Neuronal stem cell (in vitro differentiated cells): ENCODE measurements at regions not wholly inside any gene's neighbourhood (a gene's known extent, or its start where the extent isn't known, plus 50 kb on each side); places are given as distances from the start of the nearest gene placed in this dataset.
A peak's percentile ranks its signal among the peaks of the same experiment; 100 is the strongest.
"Not testable (repeated sequence)": the region's sequence is repeated elsewhere in the genome, so short reads cannot be mapped to it uniquely, and the experiment has no call there.

Experiments used
- DNase-seq: peaks from one replicate; pipeline ENCODE4 v3.0.0-alpha.2; 2013; ENCODE audit warnings: low spot score
- H2AFZ ChIP-seq: one replicate; pipeline ENCODE4 v1.6.1; 2013; ENCODE audit warnings: mild to moderate bottlenecking, low read length, inconsistent platforms
- H2AK5ac ChIP-seq: 2 replicates; pipeline ENCODE4 v1.6.1; 2013; ENCODE audit warnings: low read depth, mild to moderate bottlenecking, inconsistent platforms, low read length, moderate library complexity, mixed read lengths
- H2BK120ac ChIP-seq: 2 replicates; pipeline ENCODE4 v1.6.1; 2013; ENCODE audit warnings: low read depth, mild to moderate bottlenecking, inconsistent platforms, low read length, moderate library complexity, mixed read lengths
- H2BK12ac ChIP-seq: one replicate; pipeline ENCODE4 v1.6.1; 2013; ENCODE audit warnings: low read length, inconsistent platforms
- H2BK15ac ChIP-seq: 2 replicates; pipeline ENCODE4 v1.6.1; 2013; ENCODE audit warnings: mild to moderate bottlenecking, low read length, inconsistent platforms, mixed read lengths
- H2BK5ac ChIP-seq: one replicate; pipeline ENCODE4 v1.6.1; 2013; ENCODE audit warnings: inconsistent platforms, mild to moderate bottlenecking, low read length, moderate library complexity
- H3K14ac ChIP-seq: one replicate; pipeline ENCODE4 v1.6.1; 2013; ENCODE audit warnings: low read length, inconsistent platforms
- H3K18ac ChIP-seq: 2 replicates; pipeline ENCODE4 v1.6.1; 2013; ENCODE audit warnings: low read length, inconsistent platforms
- H3K23ac ChIP-seq: 2 replicates; pipeline ENCODE4 v1.6.1; 2013; ENCODE audit warnings: low read depth, mild to moderate bottlenecking, mixed read lengths, low read length, inconsistent platforms; ENCODE audit not compliant: poor library complexity
- H3K27ac ChIP-seq: replicated peaks from 3 replicates; pipeline ENCODE4 v1.5.1; 2013; ENCODE audit warnings: low read length, inconsistent platforms
- H3K27me3 ChIP-seq, 3 experiments: 2 replicates each; pipeline ENCODE4 v1.6.1; 2013; ENCODE audit warnings: low read length in 3 of 3, mild to moderate bottlenecking in 2 of 3, inconsistent platforms in 1 of 3, low read depth in 1 of 3, mixed read lengths in 1 of 3, moderate library complexity in 1 of 3; ENCODE audit not compliant: control insufficient read depth in 3 of 3, insufficient read depth in 3 of 3
- H3K36me3 ChIP-seq, 2 donors: replicated peaks in 1 of 2; 2 replicates each; pipeline ENCODE4 v1.6.1; 2013; ENCODE audit warnings: low read length in 2 of 2; ENCODE audit not compliant: control insufficient read depth in 2 of 2, insufficient read depth in 2 of 2
- H3K4ac ChIP-seq: 2 replicates; pipeline ENCODE4 v1.6.1; 2013; ENCODE audit warnings: inconsistent platforms, mild to moderate bottlenecking, low read length, moderate library complexity
- H3K4me1 ChIP-seq, 2 donors: 1 replicate in 1 of 2; 2 replicates in 1 of 2; pipeline ENCODE4 v1.6.1; 2013; ENCODE audit warnings: low read length in 2 of 2, low read depth in 1 of 2; ENCODE audit not compliant: control insufficient read depth in 2 of 2, insufficient read depth in 1 of 2
- H3K4me2 ChIP-seq: one replicate; pipeline ENCODE4 v1.6.1; 2013; ENCODE audit warnings: mild to moderate bottlenecking, low read length, inconsistent platforms; ENCODE audit not compliant: insufficient read depth, poor library complexity, severe bottlenecking
- H3K4me3 ChIP-seq, 2 donors: 2 replicates each; pipeline ENCODE4 v1.5.1; 2013; ENCODE audit warnings: low read length in 2 of 2, mild to moderate bottlenecking in 2 of 2, inconsistent platforms in 1 of 2, moderate library complexity in 1 of 2
- H3K79me1 ChIP-seq: one replicate; pipeline ENCODE4 v1.6.1; 2013; ENCODE audit warnings: low read depth, mild to moderate bottlenecking, inconsistent platforms, low read length, moderate library complexity
- H3K9ac ChIP-seq: one replicate; pipeline ENCODE4 v1.6.1; 2013; ENCODE audit warnings: mild to moderate bottlenecking, low read depth, low read length, inconsistent platforms; ENCODE audit not compliant: poor library complexity
- H3K9me3 ChIP-seq, 2 donors: replicated peaks in 1 of 2; 2 replicates each; pipeline versions ENCODE3 to v1.6.1; 2013; ENCODE audit warnings: low read length in 2 of 2, mild to moderate bottlenecking in 2 of 2, inconsistent platforms in 1 of 2, low read depth in 1 of 2, mixed read lengths in 1 of 2, moderate library complexity in 1 of 2; ENCODE audit not compliant: control insufficient read depth in 2 of 2, insufficient read depth in 1 of 2
- H4K8ac ChIP-seq: one replicate; pipeline ENCODE4 v1.6.1; 2013; ENCODE audit warnings: low read depth, mild to moderate bottlenecking, inconsistent platforms, low read length, moderate library complexity
- H4K91ac ChIP-seq: one replicate; pipeline ENCODE4 v1.6.1; 2013; ENCODE audit warnings: low read length, low read depth, mild to moderate bottlenecking, inconsistent platforms; ENCODE audit not compliant: poor library complexity
- WGBS, 2 donors: extraction: QIAGEN DNeasy Blood & Tissue Kit; methylation state at CpG; one replicate each; pipeline ENCODE4 v1.1.7; 2013; ENCODE audit warnings: missing lambda C conversion rate in 2 of 2, mixed read lengths in 1 of 2; ENCODE audit not compliant: insufficient read length in 2 of 2, insufficient replicate concordance in 1 of 2; ENCODE audit errors: extremely low coverage in 2 of 2; 5-methylcytosine and 5-hydroxymethylcytosine counted together

DNA sequence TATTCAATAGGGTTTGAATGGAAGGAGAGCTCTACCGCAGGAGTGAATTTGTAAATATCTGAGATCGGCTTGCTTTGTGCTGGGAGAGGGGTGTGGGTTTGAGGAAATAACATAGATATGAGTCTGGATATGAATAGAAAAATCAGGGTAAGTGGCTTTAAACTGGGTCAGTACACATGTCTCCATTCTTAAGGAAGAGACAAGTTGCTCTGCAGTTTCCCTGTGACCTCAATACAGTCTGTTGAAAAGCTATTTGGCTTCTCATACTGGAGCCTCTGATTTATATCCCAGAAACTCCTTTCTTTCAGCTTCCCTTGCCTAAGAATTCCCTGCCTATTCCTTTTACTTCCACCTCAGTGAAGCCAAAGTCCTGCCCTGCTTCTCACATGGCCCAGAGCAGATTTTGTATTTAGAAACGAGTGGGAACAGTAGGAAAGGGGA, 153.5 kb upstream of the ATF7IP start:
- H3K4ac ChIP-seq = no peak overlapping the region
- no peaks in the 10 kb centered on the region for H3K9me3 ChIP-seq
- no peak overlapping the region for H4K91ac ChIP-seq
- peak overlapping the region; percentile 1 for H2AFZ ChIP-seq
- H3K27ac ChIP-seq = peak overlapping the region; percentile 93
- no peaks in the 10 kb centered on the region for H3K27me3 ChIP-seq
- DNase-seq = peak; percentile 21
- H2AK5ac ChIP-seq = no peak overlapping the region
- no peak overlapping the region for H3K4me2 ChIP-seq
- no peak overlapping the region for H2BK5ac ChIP-seq
- H4K8ac ChIP-seq = no peak overlapping the region
- no peak overlapping the region for H2BK15ac ChIP-seq
- H2BK12ac ChIP-seq = no peak overlapping the region
- H3K14ac ChIP-seq = no peak overlapping the region
- H3K79me1 ChIP-seq = no peaks in the 10 kb centered on the region
- no peak overlapping the region for H3K18ac ChIP-seq
- H3K4me1 ChIP-seq = peaks cover 4 to 14% of the 10 kb centered on the region in 2 donors
- no peak overlapping the region for H3K9ac ChIP-seq
- no peaks in the 10 kb centered on the region for H3K36me3 ChIP-seq
- no peak overlapping the region for H2BK120ac ChIP-seq
- WGBS, 2 donors = no CpG with 5 or more reads among the region's 3 CpGs
- no peak overlapping the region for H3K23ac ChIP-seq
- no peak overlapping the region for H3K4me3 ChIP-seq

DNA sequence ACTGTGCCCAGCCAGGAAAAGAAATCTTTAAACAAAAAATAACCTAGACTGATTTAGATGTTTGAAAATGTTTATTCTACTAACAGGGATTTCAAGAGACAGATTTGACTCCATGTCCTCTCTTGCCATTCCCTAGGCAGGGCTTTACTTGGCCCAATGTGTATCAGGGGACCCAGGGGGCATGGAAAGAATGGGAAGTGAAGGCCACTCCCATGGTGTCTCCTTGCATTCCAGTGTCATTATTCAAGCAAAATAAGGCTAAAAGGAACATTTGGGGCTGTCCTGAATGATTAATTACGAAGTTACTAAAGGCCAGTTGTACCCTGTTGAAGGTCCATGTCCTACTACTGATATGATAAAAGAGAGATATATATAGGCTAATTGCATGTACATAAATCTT, 151.9 kb upstream of the ATF7IP start:
- H3K4me1 ChIP-seq = peaks cover 4 to 14% of the 10 kb centered on the region in 2 donors
- no peak overlapping the region for H4K91ac ChIP-seq
- no peak overlapping the region for H2AK5ac ChIP-seq
- H2AFZ ChIP-seq = no peak overlapping the region
- H3K9me3 ChIP-seq = no peaks in the 10 kb centered on the region
- no peak overlapping the region for H3K14ac ChIP-seq
- no peak overlapping the region for H2BK5ac ChIP-seq
- H3K36me3 ChIP-seq = no peaks in the 10 kb centered on the region
- H3K4me3 ChIP-seq = no peak overlapping the region
- H3K4me2 ChIP-seq = no peak overlapping the region
- no peak overlapping the region for H3K18ac ChIP-seq
- no peak overlapping the region for H3K4ac ChIP-seq
- no peaks in the 10 kb centered on the region for H3K79me1 ChIP-seq
- no peak for DNase-seq
- no peak overlapping the region for H2BK15ac ChIP-seq
- no peaks in the 10 kb centered on the region for H3K27me3 ChIP-seq
- peak overlapping the region; percentile 8 for H3K27ac ChIP-seq
- WGBS, 2 donors = no CpG with 5 or more reads among the region's 1 CpG
- no peak overlapping the region for H2BK120ac ChIP-seq
- H2BK12ac ChIP-seq = no peak overlapping the region
- H4K8ac ChIP-seq = no peak overlapping the region
- H3K9ac ChIP-seq = no peak overlapping the region
- no peak overlapping the region for H3K23ac ChIP-seq

- Histone ChIP-seq H3K23ac (no peak overlapping the region), H3K36me3 (no peaks in the 10 kb centered on the region), H3K9ac (no peak overlapping the region), H3K4ac (no peak overlapping the region), H3K18ac (no peak overlapping the region), H3K9me3 (no peaks in the 10 kb centered on the region), H2BK5ac (no peak overlapping the region), H3K4me1 (peaks cover 4 to 14% of the 10 kb centered on the region in 2 donors), H4K8ac (no peak overlapping the region), H3K14ac (no peak overlapping the region), H2BK15ac (no peak overlapping the region), H2AFZ (no peak overlapping the region), H2BK12ac (no peak overlapping the region), H3K27me3 (no peaks in the 10 kb centered on the region), H4K91ac (no peak overlapping the region), H2AK5ac (no peak overlapping the region), H3K79me1 (no peaks in the 10 kb centered on the region), H2BK120ac (no peak overlapping the region), H3K4me3 (no peak overlapping the region), H3K27ac (peak overlapping the region; percentile 8), H3K4me2 (no peak overlapping the region)
- DNase-seq = no peak
- no CpG with 5 or more reads among the region's 1 CpG for WGBS, 2 donors
These were observed 151.0 kb upstream of the ATF7IP start for GRCh38 chr12:14214495-14214894.

GRCh38 chr12:14215949-14216348, 149.5 kb upstream of the ATF7IP start:
- not testable (repeated sequence) for H2BK120ac ChIP-seq, H2BK15ac ChIP-seq, H3K18ac ChIP-seq, H3K36me3 ChIP-seq, H3K27ac ChIP-seq, H3K4me2 ChIP-seq, H3K9me3 ChIP-seq, H3K14ac ChIP-seq, H4K91ac ChIP-seq, H2BK12ac ChIP-seq, H3K9ac ChIP-seq, H2BK5ac ChIP-seq, H3K4me3 ChIP-seq, H3K27me3 ChIP-seq, H3K23ac ChIP-seq, H4K8ac ChIP-seq, H3K4ac ChIP-seq, H3K79me1 ChIP-seq, DNase-seq, H2AK5ac ChIP-seq
- Histone ChIP-seq H2AFZ (peak overlapping the region; percentile 85), H3K4me1 (peaks cover 4 to 14% of the 10 kb centered on the region in 2 donors)
- no CpG with 5 or more reads among the region's 7 CpGs for WGBS, 2 donors
